HG02588 (cell line): ENCODE measurements at regions not wholly inside any gene's neighbourhood (a gene's known extent, or its start where the extent isn't known, plus 50 kb on each side); places are given as distances from the start of the nearest gene placed in this dataset.

Experiments
- ATAC-seq: cut with Tn5 transposase; IDR thresholded peaks from one replicate; pipeline ENCODE4 v1.9.1; 2021; ENCODE audit warnings: mild to moderate bottlenecking, moderate library complexity; ENCODE audit not compliant: unreplicated experiment

DNA sequence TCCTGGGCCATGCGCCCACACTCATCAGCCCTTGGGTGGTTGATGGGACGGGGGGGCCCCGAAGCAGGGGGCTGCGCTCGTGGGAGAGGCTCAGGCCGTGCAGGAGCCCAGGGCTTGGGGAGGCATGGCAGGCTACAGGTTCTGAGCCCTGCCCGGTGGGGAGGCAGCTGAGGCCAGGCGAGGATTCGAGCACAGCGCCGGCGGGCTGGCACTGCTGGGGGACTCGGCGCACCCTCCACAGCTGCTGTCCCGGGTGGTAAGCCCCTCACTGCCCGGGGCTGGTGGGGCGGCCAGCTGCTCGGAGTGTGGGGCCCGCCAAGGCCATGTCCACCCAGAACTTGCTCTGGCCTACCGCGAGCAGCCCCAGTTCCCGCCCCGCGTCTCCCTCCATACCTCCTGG is 295.8 kb upstream of the SEL1L start:
- ATAC-seq, result no peak

DNA sequence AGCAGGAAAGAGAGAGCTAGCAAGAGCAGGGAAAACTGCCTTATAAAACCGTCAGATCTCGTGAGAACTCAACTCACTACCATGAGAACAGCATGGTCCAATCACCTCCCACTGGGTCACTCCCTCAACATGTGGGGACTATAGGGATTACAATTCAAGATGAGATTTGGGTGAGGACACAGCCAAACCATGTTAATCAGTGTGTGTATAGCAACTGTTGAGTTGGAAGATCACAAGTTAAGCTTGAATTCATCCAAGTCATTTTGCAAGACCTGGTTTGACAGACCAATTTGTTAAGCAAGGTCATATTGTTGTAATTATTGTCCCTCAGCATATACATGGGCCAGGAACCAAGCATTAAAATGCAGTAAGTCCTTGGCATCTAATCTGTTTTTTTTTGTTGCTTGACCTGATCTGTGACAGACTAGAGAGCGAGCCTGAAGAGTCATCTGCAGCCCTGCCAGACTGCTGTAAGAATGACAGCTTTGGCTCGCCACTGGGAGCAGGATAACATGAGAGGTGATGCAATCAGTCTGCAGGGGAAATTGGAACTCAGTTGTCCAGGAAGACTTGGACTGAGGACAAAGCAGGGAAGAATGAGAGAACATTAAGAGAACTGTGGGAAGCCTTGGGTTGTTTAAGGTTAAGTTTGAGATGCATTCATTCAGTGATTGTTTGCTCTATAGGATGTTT is 297.6 kb upstream of the SEL1L start:
- ATAC-seq, result no peak

DNA sequence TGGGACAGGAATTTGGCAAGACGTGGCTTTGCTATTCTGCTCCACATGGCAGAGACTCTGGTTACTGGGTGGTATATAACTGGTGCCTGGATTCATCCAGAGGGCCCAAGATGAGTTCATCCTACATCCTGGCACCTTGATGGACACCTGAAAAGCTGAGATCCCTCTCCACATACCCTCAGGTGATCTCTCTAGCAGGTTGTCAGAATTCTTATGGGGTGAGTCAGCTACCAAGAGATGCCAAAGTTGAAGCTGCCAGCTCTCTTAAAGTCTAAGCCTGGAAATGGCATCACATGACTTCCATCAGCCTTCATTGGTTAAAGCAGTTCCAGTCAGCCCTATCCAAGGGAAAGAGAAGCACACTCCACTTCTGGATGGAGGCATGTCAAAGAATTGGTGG is 300.7 kb upstream of the SEL1L start:
- ATAC-seq, result no peak

DNA sequence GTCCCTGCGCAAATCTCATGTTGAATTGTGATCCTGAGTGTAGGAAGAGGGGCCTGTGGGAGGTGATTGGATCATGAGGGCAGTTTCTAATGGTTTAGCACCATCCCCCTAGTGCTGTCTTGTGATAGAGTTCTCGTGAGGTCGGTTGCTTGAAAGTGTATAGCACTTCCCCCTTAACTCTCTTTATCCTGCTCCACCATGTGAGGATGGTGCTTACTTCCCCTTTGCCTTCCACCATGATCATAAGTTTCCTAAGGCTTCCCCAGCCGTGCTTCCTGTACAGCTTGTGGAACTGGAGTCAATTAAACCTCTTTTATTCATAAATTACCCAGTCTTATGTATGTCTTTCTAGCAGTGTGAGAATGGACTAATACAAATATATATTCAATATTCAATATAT is 303.7 kb upstream of the SEL1L start:
- no peak for ATAC-seq

DNA sequence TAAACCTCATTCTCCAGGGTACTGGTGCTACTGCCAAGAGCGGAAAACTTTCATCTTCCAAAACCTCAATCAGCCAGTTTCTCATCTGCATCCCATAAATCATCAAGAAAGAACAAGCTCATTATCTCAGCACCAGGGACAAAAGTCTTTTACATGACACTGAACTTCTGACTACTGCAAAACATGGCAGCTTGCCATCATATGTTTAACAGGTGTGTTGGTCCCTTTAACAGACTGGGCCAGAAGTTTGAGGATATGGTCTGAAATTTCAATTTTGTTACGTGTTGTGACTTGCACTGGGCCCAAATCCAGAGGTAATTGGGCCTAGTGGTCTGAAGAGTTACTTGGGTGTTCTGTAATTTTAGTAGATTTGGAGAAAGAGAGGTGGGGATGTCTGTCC is 305.4 kb upstream of the SEL1L start:
- ATAC-seq, result no peak

DNA sequence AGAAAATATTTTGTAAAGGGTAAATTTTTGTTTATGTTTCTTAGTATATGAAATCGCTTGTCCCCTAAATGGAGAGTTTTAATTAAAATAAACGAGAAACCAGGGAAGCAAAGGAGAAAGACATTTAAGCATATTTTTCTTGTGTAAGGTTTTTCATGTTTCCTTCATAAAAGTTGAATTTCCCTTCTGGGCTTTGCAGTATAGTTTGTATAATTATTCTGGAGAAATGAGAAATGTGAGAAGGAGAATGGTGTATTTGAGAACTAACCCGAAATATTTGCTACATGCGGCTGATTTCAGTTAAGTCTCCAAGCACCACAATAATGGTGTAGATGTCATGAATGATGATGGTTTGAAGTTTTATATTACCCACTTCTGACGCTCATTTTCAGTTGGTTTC is 307.7 kb upstream of the SEL1L start:
- ATAC-seq, result no peak

DNA sequence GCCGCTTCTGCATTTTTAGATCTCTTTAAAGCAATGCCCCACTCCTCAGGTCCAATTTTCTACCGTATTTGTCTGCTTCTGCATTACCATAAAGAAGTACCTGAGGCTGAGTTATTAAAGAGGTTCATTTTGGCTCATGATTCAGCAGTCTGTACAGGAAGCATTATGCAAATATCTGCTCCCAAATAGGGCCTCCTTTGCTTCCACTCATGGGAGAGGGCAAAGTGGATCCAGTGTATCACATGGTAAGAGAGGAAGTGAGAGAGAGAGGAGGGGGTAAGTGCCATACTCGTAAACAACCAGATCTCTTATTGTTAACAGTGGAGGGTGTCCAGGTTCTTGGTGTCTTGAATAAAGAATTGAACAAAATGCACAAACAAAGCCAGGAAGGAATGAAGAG is 316.1 kb upstream of the SEL1L start:
- no peak for ATAC-seq

DNA sequence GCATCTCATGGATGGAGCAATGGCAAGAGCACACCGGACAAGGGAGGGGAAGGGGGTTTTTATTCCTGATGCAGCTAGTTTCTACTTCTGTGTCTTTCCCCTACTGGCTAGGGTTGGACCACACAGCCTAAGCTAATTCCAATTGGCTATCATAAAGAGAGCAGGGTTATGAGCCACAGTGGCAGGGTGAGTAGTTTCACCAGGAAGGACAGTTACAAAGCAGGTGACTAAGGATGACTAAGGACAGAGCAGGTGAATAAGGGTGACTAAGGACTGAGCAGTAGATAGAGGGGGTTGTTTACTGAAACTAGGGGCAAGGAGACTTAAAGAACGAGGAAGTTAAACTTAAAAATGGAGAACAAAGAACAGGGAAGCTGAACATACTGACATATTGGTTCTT is 321.4 kb upstream of the SEL1L start:
- ATAC-seq, result no peak

DNA sequence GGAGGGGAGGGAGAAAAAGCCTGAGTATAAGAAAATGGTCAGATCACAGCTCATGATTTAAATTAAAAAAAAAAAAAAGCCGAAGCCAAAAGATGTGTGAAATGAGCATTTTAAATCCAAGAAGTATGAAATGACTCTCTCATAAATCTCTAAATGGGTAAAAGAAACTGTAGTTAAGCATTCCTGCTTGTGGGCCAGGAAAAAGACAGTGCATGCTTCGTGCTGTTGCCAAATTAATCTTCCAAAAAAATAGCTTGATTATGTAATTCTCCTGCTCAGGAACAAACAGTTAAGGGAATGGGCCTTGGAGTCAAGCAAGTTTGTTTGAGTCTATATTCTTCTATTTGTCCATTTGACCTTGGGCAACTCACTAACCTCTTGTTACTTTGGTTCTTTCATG is 325.4 kb upstream of the SEL1L start:
- ATAC-seq, result no peak

DNA sequence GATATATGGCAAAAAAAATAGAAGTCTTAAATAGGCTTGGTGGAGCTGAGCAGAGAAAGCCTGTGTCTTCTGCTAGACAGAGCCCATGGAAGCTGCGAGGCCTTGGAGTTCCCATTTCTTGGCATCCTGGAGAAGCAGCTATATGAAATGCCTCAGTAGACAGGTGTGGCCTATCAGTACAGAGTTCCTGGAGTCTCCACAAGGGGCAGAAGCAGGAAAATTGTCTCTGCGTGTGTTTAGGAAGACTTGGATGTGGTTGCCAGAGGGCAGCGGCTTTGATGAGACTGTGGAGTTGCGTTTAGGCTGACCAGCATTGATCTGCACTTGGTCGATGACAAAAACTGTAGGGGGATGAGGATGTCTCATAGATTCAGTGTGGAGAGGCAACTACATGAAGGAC is 334.5 kb upstream of the SEL1L start:
- no peak for ATAC-seq

DNA sequence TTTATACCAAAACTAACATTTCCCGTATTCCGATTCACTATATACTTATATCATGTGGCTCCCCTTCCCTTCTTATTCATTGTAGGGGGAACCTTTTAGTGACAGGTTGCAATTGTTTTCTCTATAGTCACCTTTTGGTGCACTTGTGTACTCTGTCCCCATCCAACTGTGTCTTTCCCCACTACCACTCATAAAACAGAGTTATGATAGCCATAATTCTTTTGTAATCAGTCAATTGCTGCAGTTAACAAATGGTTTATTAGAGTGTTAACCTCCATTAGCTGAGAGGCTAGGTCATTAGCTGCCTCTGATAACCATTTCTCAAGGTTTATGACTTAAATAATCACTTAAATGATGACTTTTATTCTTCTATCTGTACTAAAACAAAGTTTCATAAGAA is 338.1 kb upstream of the SEL1L start:
- ATAC-seq, result no peak

DNA sequence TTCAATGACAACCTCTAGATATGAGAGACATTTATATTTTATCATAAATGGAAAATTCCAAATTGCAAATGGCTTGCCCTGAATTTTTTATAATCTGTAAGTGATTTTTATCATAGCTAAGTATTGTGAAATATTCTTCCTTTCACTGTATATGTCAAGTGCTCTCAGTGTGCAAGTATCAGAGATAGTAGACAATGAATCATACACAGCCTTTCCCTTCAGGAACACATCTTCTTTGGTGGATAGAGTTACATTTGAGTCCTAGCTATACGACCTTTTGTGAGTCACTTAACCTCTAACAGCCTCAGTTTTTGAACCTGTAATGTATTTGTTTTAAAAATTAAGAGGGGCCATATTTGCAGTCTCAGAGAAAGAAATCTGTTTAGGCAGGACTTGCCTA is 350.7 kb upstream of the SEL1L start:
- ATAC-seq, result no peak

DNA sequence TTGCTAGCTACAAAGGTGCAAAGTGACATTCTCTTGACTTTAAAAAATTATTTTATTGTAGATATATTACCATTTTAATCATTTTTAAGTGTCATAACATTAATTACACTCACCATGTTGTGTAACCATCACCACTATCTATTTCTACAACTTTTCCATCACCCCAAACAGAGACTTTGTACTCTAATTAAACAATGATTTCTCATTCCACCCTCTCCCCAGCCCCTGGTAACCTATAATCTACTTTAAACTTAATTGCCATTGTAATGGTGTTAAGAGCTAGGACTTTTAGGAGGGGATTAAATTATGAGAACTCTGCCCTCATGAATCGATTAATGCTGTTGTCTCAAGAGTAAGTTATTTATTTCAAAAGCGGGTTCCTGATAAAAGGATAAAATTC is 352.9 kb upstream of the SEL1L start:
- ATAC-seq, result no peak

DNA sequence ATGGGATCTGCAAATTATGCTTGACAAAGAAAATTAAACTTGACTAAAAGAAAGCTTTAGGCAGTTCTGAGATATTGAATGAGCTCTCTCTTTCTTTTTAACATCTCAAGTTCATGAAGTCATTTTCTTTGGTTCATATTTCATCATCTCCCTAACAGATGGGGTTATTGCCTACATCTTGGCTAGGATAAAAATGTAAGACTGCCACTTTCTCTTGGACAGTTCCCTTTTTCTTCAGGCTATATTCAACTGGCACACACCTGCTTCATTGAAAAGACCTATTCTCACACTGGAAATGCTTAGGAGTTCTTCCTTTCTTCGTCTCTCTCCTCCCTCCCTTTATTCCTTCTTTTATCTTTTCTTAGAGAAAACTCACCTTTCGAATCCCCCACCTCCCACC is 355.9 kb upstream of the SEL1L start:
- no peak for ATAC-seq

DNA sequence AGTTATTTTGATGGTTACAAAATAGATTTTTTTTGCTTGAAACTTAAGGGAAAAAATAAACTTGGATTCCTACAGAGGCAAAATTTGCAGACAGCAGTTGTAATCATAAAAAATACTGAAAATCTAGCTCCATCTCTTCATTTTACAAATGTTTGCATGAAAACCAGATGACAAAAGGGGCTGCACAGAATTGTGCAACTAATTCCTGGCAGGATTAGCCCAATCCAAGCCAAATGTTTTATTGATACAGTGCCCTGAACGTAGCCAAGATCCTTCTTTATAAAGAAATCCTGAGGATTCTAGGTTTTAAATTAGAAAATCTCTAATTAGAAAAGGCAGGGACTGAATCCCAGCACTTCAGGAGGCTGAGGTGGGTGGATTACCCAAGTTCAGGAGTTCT is 356.4 kb upstream of the SEL1L start:
- no peak for ATAC-seq

DNA sequence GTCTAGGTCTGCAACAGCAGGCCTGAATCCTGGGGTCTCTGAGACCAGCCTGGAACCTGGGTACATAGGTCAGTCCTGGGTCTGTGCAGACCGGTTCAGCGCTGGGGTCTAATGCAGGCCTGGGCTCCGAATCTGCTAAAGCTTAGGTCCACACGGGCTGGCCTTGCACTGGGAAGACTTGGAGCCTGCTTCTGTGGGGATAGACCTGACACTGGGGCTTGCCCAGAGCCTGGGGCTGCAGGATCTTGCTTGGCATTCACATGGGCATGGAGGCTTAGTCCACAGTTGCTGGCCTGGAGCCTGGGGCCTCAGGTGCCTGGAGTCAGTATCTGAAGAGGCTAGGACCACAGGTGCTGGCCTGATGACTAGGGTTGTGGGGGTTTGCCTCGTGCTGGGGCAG is 369.8 kb upstream of the SEL1L start:
- no peak for ATAC-seq

DNA sequence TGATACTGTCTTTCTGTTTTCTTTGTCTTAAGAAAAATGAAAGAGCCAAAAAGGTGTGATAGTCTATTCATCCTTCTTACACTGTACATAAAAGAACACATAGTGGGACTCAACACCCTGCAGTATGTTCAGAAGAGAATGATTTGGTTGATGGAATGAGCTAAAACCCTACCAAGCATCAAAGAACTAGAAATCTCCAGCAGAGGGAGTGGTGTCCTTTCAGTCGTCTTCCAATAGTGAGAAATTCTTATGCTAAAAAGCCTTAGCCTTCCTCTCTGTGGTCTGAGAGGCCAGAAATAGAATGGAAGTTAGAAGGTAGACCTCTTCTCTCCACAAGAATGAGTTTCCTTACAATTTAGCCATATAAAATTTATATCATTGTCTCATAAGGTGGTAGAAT is 393.4 kb upstream of the SEL1L start:
- no peak for ATAC-seq

DNA sequence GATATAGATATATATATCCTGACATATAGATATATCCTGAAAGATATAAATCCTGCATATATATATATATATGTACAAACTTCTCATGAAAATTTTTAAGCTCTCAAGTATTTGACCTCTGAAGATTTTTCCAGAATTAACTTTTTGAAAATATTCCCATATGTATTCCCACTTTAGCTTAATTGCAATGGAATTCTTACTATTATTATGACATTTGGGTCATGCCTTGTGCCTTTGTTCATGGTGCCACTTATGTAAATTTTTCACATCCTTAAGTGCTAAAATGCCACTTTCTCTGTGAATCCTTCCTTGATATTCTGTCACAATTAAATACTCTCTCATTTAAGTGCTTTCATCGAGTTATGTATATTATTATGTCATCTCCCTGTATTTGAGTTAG is 398.2 kb upstream of the SEL1L start:
- no peak for ATAC-seq

DNA sequence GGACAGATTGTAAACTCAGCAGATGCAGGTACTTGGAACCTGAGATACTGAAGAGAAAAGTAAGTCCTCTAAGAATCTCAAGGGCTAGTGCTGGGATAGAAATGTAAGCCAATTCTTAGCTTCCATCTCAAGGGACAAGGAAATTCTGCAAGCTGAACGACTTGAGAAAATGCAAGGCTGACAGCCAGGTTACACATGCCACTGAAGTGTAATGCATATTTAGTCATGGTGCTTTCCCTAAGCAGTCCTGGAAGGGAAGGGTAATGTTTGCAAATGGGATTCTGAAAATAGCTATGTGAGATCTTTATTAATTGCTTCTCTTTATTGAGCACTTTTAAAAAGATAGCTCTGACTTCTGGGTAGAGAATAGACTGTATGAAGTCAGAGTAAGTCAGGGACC is 402.7 kb upstream of the SEL1L start:
- ATAC-seq, result no peak

DNA sequence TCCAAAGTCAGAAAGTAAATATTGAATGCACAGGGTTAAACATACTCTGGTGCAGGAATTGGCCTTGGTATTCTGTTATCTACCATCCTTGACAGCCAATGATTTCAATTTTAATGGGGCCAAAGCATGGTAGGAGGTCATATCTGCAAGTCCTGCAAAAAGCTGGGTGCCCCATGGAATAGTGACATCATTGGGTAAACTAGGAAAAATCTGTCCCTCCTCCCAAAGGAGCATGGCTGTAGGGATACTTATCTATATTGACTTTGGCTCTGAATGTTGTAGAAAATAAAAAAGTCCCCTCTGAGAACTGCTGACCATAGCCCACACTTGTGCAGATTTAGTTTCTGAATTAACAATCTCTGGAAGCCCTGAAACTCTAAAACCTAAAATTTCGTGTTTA is 403.2 kb upstream of the SEL1L start:
- ATAC-seq, result no peak

DNA sequence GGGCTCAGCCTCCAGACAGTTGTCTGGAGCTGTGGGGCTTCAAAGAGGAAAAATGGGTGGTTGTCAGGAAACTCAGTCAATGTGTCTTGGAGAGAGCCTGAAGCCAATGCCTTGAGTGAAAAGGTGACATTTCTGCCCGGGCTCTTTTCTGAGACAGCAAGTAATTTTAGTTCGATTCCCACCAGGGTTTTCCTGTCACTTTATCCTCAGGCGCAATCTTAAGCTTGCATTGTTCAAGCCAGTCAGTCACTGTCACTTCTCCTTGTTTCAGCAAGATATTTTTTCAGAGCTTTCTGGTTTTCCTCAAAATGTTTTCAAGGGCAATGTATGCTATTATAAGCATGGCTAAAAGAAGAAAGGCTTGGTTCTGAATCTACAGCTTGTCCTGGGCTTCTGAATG is 404.7 kb upstream of the SEL1L start:
- ATAC-seq, result no peak

DNA sequence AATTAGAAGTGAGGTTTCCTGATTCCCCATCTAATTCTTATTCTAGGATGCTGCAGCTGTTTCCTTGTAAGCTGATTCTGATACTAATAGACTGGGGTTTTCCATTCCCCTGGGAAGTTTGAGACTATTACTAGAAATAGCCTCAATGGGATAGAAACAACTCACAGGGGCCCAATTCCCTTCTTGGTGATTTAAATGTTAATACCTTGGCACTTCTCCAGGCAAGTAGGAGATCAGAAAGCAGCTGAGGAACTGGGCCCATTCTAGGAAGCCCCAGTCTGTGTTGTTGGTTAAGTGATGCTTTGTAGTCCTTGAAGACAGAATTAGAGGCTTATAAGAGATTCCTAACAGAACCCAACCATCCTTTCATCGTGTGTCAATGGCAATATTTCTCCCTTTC is 407.0 kb upstream of the SEL1L start:
- no peak for ATAC-seq

DNA sequence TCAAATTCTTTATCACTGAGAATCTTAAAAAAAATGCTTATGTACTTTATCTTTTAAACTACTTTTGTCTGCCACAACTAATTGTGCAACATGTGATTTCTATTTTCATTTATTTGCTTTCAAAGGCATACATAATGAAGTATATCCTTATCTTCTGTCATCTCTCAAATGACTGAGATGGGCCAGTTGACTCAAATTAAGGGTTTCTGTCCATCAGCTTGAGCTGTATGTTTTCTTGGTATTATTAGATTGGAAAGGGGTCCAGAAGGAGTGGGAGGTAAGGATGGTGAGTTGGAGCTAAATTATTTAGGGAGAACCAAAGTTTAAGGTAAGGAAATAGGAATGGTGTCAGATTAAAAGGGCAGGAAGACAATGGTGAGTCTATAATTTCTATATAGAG is 408.4 kb upstream of the SEL1L start:
- ATAC-seq, result no peak

DNA sequence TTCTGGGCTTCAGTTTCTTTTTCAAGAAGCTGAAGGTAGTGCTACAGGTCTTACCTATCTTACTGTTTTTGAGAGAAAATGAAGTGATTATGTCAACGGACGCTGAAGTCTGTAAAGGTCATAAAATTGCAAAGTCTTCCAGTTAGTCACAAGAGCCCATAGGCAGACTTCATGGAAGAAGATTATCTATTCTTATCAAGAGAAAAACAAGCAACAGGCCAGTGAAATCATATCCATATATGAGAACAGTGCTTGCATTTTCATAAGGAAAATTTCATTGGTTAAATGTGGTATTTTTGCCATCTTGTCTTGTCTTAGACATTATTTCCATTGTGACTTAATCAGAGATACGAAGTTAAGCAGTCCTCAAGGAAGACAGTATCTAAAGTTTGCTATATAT is 412.7 kb upstream of the SEL1L start:
- ATAC-seq, result no peak
